SU-DHL-6 (cell line): ENCODE measurements at regions not wholly inside any gene's neighbourhood (a gene's known extent, or its start where the extent isn't known, plus 50 kb on each side); places are given as distances from the start of the nearest gene placed in this dataset.

Source experiments
- CTCF ChIP-seq: fragments of 200-600 bp; sonication (generic); IDR thresholded peaks from one replicate; pipeline ENCODE4 v1.5.1; 2017; ENCODE audit warnings: antibody characterized with exemption, mild to moderate bottlenecking, low read length, moderate library complexity; ENCODE audit not compliant: insufficient read depth, poor library complexity, severe bottlenecking
- EZH2phosphoT487 ChIP-seq: fragments of 200-600 bp; sonication (generic), shearing (Covaris generic); conservative IDR thresholded peaks from 2 replicates; pipeline ENCODE4 v1.6.1; 2018; ENCODE audit warnings: mild to moderate bottlenecking, antibody characterized with exemption, low read length, moderate library complexity, mixed read lengths

- TF ChIP-seq CTCF (no peak), EZH2phosphoT487 (no peak)
Observed at GRCh38 chr6:113513086-113513485, 344.1 kb upstream of the MARCKS start.
